GM12891 (cell line): ENCODE measurements at regions not wholly inside any gene's neighbourhood (a gene's known extent, or its start where the extent isn't known, plus 50 kb on each side); places are given as distances from the start of the nearest gene placed in this dataset.
"Not testable (repeated sequence)": the region's sequence is repeated elsewhere in the genome, so short reads cannot be mapped to it uniquely, and the experiment has no call there.

Experiments used
- DNase-seq: peaks from one replicate; pipeline ENCODE4 v3.0.0; 2011; ENCODE audit warnings: low spot score; ENCODE audit not compliant: insufficient read length
- FAIRE-seq: peaks from 2 replicates; lab custom pipeline; 2011; peaks lifted over from hg19 to GRCh38; lab: Jason Lieb, UNC
- PAX5 ChIP-seq: IDR thresholded peaks from 2 replicates; pipeline ENCODE4 v1.6.1; 2011; ENCODE audit warnings: low read length, moderate library complexity, mild to moderate bottlenecking; ENCODE audit not compliant: insufficient read depth, severe bottlenecking
- POLR2A ChIP-seq: IDR thresholded peaks from 2 replicates; pipeline ENCODE4 v1.6.1; 2011; ENCODE audit warnings: low read depth, low read length, control low read depth
- POLR2AphosphoS5 ChIP-seq: IDR thresholded peaks from 2 replicates; pipeline ENCODE4 v1.6.1; 2011; ENCODE audit warnings: low read depth, low read length, control low read depth
- POU2F2 ChIP-seq: IDR thresholded peaks from 2 replicates; pipeline ENCODE4 v1.6.1; 2011; ENCODE audit warnings: low read depth, mild to moderate bottlenecking, control low read depth, low read length, moderate library complexity
- SPI1 ChIP-seq: IDR thresholded peaks from 2 replicates; pipeline ENCODE4 v1.6.1; 2011; ENCODE audit warnings: low read depth, low read length, control low read depth
- TAF1 ChIP-seq: IDR thresholded peaks from 2 replicates; pipeline ENCODE4 v1.6.1; 2011; ENCODE audit warnings: low read depth, low read length, control low read depth

- TF ChIP-seq TAF1 (no peak), SPI1 (no peak), POLR2AphosphoS5 (no peak), POLR2A (no peak), POU2F2 (no peak), PAX5 (no peak)
- FAIRE-seq (no peak), DNase-seq (no peak)
Observed at GRCh38 chr7:68700414-68700813, 897.9 kb upstream of the AUTS2 start.

- TF ChIP-seq PAX5 (no peak), POU2F2 (no peak), SPI1 (no peak), POLR2A (no peak), TAF1 (no peak), POLR2AphosphoS5 (no peak)
- no peak for DNase-seq
- no peak for FAIRE-seq
Observed at GRCh38 chr7:68706291-68706690, 892.0 kb upstream of the AUTS2 start.

GRCh38 chr7:68707159-68707558 is 891.1 kb upstream of the AUTS2 start:
- TF ChIP-seq SPI1 (no peak), POLR2A (no peak), TAF1 (no peak), PAX5 (no peak)
- DNase-seq (no peak), FAIRE-seq (no peak)

GRCh38 chr7:68707958-68708357 is 890.3 kb upstream of the AUTS2 start:
- TF ChIP-seq POLR2AphosphoS5 (no peak), POLR2A (no peak), PAX5 (no peak), POU2F2 (no peak), TAF1 (no peak)
- FAIRE-seq = no peak
- DNase-seq = no peak

- DNase-seq (no peak), FAIRE-seq (no peak)
- TF ChIP-seq POLR2AphosphoS5 (no peak), PAX5 (no peak), TAF1 (no peak), SPI1 (no peak)
Observed at GRCh38 chr7:68712956-68713495, 885.2 kb upstream of the AUTS2 start.

- FAIRE-seq = not testable (repeated sequence)
Observed at GRCh38 chr7:68714135-68714534, 884.1 kb upstream of the AUTS2 start.

GRCh38 chr7:68715907-68716306 is 882.4 kb upstream of the AUTS2 start:
- FAIRE-seq (no peak), DNase-seq (no peak)
- TF ChIP-seq POU2F2 (no peak), TAF1 (no peak), PAX5 (no peak), SPI1 (no peak), POLR2A (no peak), POLR2AphosphoS5 (no peak)

More at GRCh38 chr7:68714135-68714534, 884.1 kb upstream of the AUTS2 start:
- not testable (repeated sequence) for DNase-seq

- TF ChIP-seq SPI1 (no peak), POLR2A (no peak), TAF1 (no peak), POU2F2 (no peak), POLR2AphosphoS5 (no peak), PAX5 (no peak)
- DNase-seq (no peak), FAIRE-seq (no peak)
Observed at GRCh38 chr7:68717176-68717575, 881.1 kb upstream of the AUTS2 start.

- DNase-seq (no peak), FAIRE-seq (no peak)
- TF ChIP-seq POLR2AphosphoS5 (no peak), PAX5 (no peak), POLR2A (no peak), POU2F2 (no peak), SPI1 (no peak), TAF1 (no peak)
Observed at GRCh38 chr7:68718097-68718551, 880.2 kb upstream of the AUTS2 start.

GRCh38 chr7:68720697-68721096 is 877.6 kb upstream of the AUTS2 start:
- DNase-seq (no peak), FAIRE-seq (no peak)
- TF ChIP-seq POU2F2 = no peak
- no peak for TF ChIP-seq PAX5
- no peak for TF ChIP-seq SPI1
- no peak for TF ChIP-seq POLR2A
- TF ChIP-seq POLR2AphosphoS5 = no peak
- TF ChIP-seq TAF1 = no peak

GRCh38 chr7:68722044-68722443 is 876.2 kb upstream of the AUTS2 start:
- DNase-seq = no peak

More at GRCh38 chr7:68722044-68722443, 876.2 kb upstream of the AUTS2 start:
- FAIRE-seq = no peak
- TF ChIP-seq POU2F2 (no peak), SPI1 (no peak), TAF1 (no peak), PAX5 (no peak), POLR2A (no peak), POLR2AphosphoS5 (no peak)
